ENCODE measurements at regions not wholly inside any gene's neighbourhood (a gene's known extent, or its start where the extent isn't known, plus 50 kb on each side); places are given as distances from the start of the nearest gene placed in this dataset.
A peak's percentile ranks its signal among the peaks of the same experiment; 100 is the strongest.

GRCh38 chr2:240227538-240228428, 87.3 kb upstream of the OTOS start:
- DNase-seq, result no peak

- no peak for DNase-seq
Measured at GRCh38 chr2:240229005-240229404, 88.5 kb upstream of the OTOS start.

GRCh38 chr2:240229603-240230235, 89.3 kb upstream of the OTOS start:
- no peak for DNase-seq

- no peak for DNase-seq
Measured at GRCh38 chr2:240230291-240230931, 90.0 kb upstream of the OTOS start.

- no peak for DNase-seq
Measured at GRCh38 chr2:240231838-240232244, 91.4 kb upstream of the OTOS start.

- DNase-seq, result no peak
Measured at GRCh38 chr2:240232264-240232915, 91.9 kb upstream of the OTOS start.

- peak; percentile 90 for DNase-seq
Measured at GRCh38 chr2:240232961-240233884, 92.8 kb upstream of the OTOS start.

- no peak for DNase-seq
Measured at GRCh38 chr2:240233885-240234502, 93.5 kb upstream of the OTOS start.

- no peak for DNase-seq
Measured at GRCh38 chr2:240234503-240234951, 94.1 kb upstream of the OTOS start.

GRCh38 chr2:240235149-240235803, 94.8 kb upstream of the OTOS start:
- DNase-seq, result no peak

- DNase-seq, result no peak
Measured at GRCh38 chr2:240235811-240236210, 95.4 kb upstream of the OTOS start.

GRCh38 chr2:240236217-240237111, 96.0 kb upstream of the OTOS start:
- peak; percentile 52 for DNase-seq

- no peak for DNase-seq
Measured at GRCh38 chr2:240237609-240238174, 97.2 kb upstream of the OTOS start.

GRCh38 chr2:240238201-240238600, 97.7 kb upstream of the OTOS start:
- DNase-seq, result no peak

- DNase-seq, result no peak
Measured at GRCh38 chr2:240238786-240239185, 98.3 kb upstream of the OTOS start.

GRCh38 chr2:240239325-240239724, 98.9 kb upstream of the OTOS start:
- no peak for DNase-seq

GRCh38 chr2:240240017-240240734, 99.7 kb upstream of the OTOS start:
- no peak for DNase-seq

- DNase-seq, result no peak
Measured at GRCh38 chr2:240240781-240241180, 100.3 kb upstream of the OTOS start.

GRCh38 chr2:240241572-240241971, 101.1 kb upstream of the OTOS start:
- no peak for DNase-seq
